ENCODE measurements at regions not wholly inside any gene's neighbourhood (a gene's known extent, or its start where the extent isn't known, plus 50 kb on each side); places are given as distances from the start of the nearest gene placed in this dataset.
"Not testable (repeated sequence)": the region's sequence is repeated elsewhere in the genome, so short reads cannot be mapped to it uniquely, and the experiment has no call there.

DNA sequence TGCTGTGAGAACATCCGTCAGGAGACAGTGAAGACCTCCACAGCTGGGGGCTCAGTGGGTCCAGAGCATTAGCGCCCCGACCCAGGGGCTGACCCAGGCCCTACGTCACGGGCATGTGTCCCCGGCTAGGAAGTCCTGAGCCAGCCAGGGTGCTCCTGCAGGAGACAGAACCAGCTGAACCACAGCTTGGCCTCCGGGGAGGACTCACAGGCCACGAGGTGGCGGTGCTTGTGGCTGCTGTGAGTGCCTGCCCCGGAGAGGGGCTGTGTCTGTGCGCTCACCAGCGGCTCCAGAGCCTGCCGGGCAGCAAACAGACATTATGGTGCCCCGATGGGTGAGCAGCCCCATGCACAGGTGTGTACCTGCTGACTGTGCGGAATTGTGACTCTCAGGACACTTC lies 4085.2 kb upstream of the TPTE start:
- TF ChIP-seq, protein P1, sequence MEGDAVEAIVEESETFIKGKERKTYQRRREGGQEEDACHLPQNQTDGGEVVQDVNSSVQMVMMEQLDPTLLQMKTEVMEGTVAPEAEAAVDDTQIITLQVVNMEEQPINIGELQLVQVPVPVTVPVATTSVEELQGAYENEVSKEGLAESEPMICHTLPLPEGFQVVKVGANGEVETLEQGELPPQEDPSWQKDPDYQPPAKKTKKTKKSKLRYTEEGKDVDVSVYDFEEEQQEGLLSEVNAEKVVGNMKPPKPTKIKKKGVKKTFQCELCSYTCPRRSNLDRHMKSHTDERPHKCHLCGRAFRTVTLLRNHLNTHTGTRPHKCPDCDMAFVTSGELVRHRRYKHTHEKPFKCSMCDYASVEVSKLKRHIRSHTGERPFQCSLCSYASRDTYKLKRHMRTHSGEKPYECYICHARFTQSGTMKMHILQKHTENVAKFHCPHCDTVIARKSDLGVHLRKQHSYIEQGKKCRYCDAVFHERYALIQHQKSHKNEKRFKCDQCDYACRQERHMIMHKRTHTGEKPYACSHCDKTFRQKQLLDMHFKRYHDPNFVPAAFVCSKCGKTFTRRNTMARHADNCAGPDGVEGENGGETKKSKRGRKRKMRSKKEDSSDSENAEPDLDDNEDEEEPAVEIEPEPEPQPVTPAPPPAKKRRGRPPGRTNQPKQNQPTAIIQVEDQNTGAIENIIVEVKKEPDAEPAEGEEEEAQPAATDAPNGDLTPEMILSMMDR (IDR thresholded peaks at IDR 0.05), result not testable (repeated sequence)
- TF ChIP-seq POLR2A (IDR thresholded peaks at IDR 0.05), result not testable (repeated sequence)
